ENCODE measurements at regions not wholly inside any gene's neighbourhood (a gene's known extent, or its start where the extent isn't known, plus 50 kb on each side); places are given as distances from the start of the nearest gene placed in this dataset.

- H3K36me3 ChIP-seq (ENCODE audit: control insufficient read depth in 1 of 2, insufficient read depth in 2 of 2, low read depth in 1 of 2, low read length in 2 of 2) = no peaks in the 10 kb centered on the region
- WGBS = 87% methylated on average over 12 of the region's 12 CpGs
- no peak overlapping the region for H4K91ac ChIP-seq (ENCODE audit: low read length)
- H2BK120ac ChIP-seq (ENCODE audit: low read depth, low read length) = no peak overlapping the region
- no peak overlapping the region for H2BK5ac ChIP-seq (ENCODE audit: low read depth, low read length, poor library complexity, severe bottlenecking)
- H3K27ac ChIP-seq (ENCODE audit: low read length, poor library complexity, severe bottlenecking) = no peak overlapping the region
- no peak overlapping the region for H3K14ac ChIP-seq (ENCODE audit: low read length in 2 of 2)
- no peak overlapping the region for H2AK5ac ChIP-seq (ENCODE audit: low read length, severe bottlenecking)
- H3K9ac ChIP-seq (ENCODE audit: low read length) = no peak overlapping the region
- no peaks in the 10 kb centered on the region for H3K27me3 ChIP-seq (ENCODE audit: control insufficient read depth in 1 of 2, insufficient read depth in 1 of 2, low read length in 2 of 2)
- no peaks in the 10 kb centered on the region for H3K79me1 ChIP-seq (replicated peaks; ENCODE audit: low read length, poor library complexity, severe bottlenecking)
- no peak overlapping the region for H3K4ac ChIP-seq (ENCODE audit: low read depth in 1 of 2, low read length in 2 of 2)
- H2BK15ac ChIP-seq (ENCODE audit: low read depth, poor library complexity, severe bottlenecking) = no peak overlapping the region
- no peak for DNase-seq
- no peaks in the 10 kb centered on the region for H3K4me1 ChIP-seq (ENCODE audit: control insufficient read depth, insufficient read depth, low read depth, low read length)
- H3K4me2 ChIP-seq (ENCODE audit: low read length, poor library complexity, severe bottlenecking) = no peak overlapping the region
- H2AFZ ChIP-seq (ENCODE audit: low read depth, low read length) = no peak overlapping the region
- H4K8ac ChIP-seq (ENCODE audit: low read length) = no peak overlapping the region
- no peak overlapping the region for H3K18ac ChIP-seq (ENCODE audit: low read depth in 1 of 2, low read length in 2 of 2)
- H3K23ac ChIP-seq (ENCODE audit: low read length in 2 of 2) = no peak overlapping the region
- H3K9me3 ChIP-seq (ENCODE audit: control insufficient read depth, low read length) = peaks cover 4% of the 10 kb centered on the region
- H2BK12ac ChIP-seq (ENCODE audit: low read length in 2 of 2) = no peak overlapping the region
- no peak overlapping the region for H3K4me3 ChIP-seq (ENCODE audit: insufficient read depth in 1 of 2, low read depth in 1 of 2, low read length in 2 of 2)
These were observed 53.4 kb upstream of the SALL3 start for GRCh38 chr18:78926243-78926615.

- H3K23ac ChIP-seq (ENCODE audit: low read length in 2 of 2) = no peak overlapping the region
- H3K27ac ChIP-seq (ENCODE audit: low read length, poor library complexity, severe bottlenecking) = no peak overlapping the region
- no peak overlapping the region for H3K9ac ChIP-seq (ENCODE audit: low read length)
- H2AK5ac ChIP-seq (ENCODE audit: low read length, severe bottlenecking) = no peak overlapping the region
- H3K27me3 ChIP-seq (ENCODE audit: control insufficient read depth in 1 of 2, insufficient read depth in 1 of 2, low read length in 2 of 2) = no peaks in the 10 kb centered on the region
- H3K9me3 ChIP-seq (ENCODE audit: control insufficient read depth, low read length) = peaks cover 5% of the 10 kb centered on the region
- no peaks in the 10 kb centered on the region for H3K36me3 ChIP-seq (ENCODE audit: control insufficient read depth in 1 of 2, insufficient read depth in 2 of 2, low read depth in 1 of 2, low read length in 2 of 2)
- H3K14ac ChIP-seq (ENCODE audit: low read length in 2 of 2) = no peak overlapping the region
- no peak overlapping the region for H3K18ac ChIP-seq (ENCODE audit: low read depth in 1 of 2, low read length in 2 of 2)
- H2AFZ ChIP-seq (ENCODE audit: low read depth, low read length) = no peak overlapping the region
- no peak overlapping the region for H2BK12ac ChIP-seq (ENCODE audit: low read length in 2 of 2)
- no peak overlapping the region for H3K4me2 ChIP-seq (ENCODE audit: low read length, poor library complexity, severe bottlenecking)
- 70% methylated on average over 10 of the region's 10 CpGs for WGBS
- H2BK15ac ChIP-seq (ENCODE audit: low read depth, poor library complexity, severe bottlenecking) = no peak overlapping the region
- no peaks in the 10 kb centered on the region for H3K4me1 ChIP-seq (ENCODE audit: control insufficient read depth, insufficient read depth, low read depth, low read length)
- H3K4me3 ChIP-seq (ENCODE audit: insufficient read depth in 1 of 2, low read depth in 1 of 2, low read length in 2 of 2) = no peak overlapping the region
- no peak overlapping the region for H4K8ac ChIP-seq (ENCODE audit: low read length)
- no peak overlapping the region for H4K91ac ChIP-seq (ENCODE audit: low read length)
- H2BK120ac ChIP-seq (ENCODE audit: low read depth, low read length) = no peak overlapping the region
- DNase-seq = no peak
- no peak overlapping the region for H2BK5ac ChIP-seq (ENCODE audit: low read depth, low read length, poor library complexity, severe bottlenecking)
- no peak overlapping the region for H3K4ac ChIP-seq (ENCODE audit: low read depth in 1 of 2, low read length in 2 of 2)
- H3K79me1 ChIP-seq (replicated peaks; ENCODE audit: low read length, poor library complexity, severe bottlenecking) = no peaks in the 10 kb centered on the region
These were observed 52.5 kb upstream of the SALL3 start for GRCh38 chr18:78927156-78927555.

GRCh38 chr18:78927616-78928015 lies 52.0 kb upstream of the SALL3 start:
- Histone ChIP-seq H3K9ac (ENCODE audit: low read length) (no peak overlapping the region), H4K91ac (ENCODE audit: low read length) (no peak overlapping the region), H4K8ac (ENCODE audit: low read length) (no peak overlapping the region), H3K14ac (ENCODE audit: low read length in 2 of 2) (no peak overlapping the region), H2AFZ (ENCODE audit: low read depth, low read length) (no peak overlapping the region), H3K18ac (ENCODE audit: low read depth in 1 of 2, low read length in 2 of 2) (no peak overlapping the region), H2AK5ac (ENCODE audit: low read length, severe bottlenecking) (no peak overlapping the region), H2BK5ac (ENCODE audit: low read depth, low read length, poor library complexity, severe bottlenecking) (no peak overlapping the region), H3K4me2 (ENCODE audit: low read length, poor library complexity, severe bottlenecking) (no peak overlapping the region), H3K4me1 (ENCODE audit: control insufficient read depth, insufficient read depth, low read depth, low read length) (no peaks in the 10 kb centered on the region), H3K27ac (ENCODE audit: low read length, poor library complexity, severe bottlenecking) (no peak overlapping the region), H2BK12ac (ENCODE audit: low read length in 2 of 2) (no peak overlapping the region), H3K36me3 (ENCODE audit: control insufficient read depth in 1 of 2, insufficient read depth in 2 of 2, low read depth in 1 of 2, low read length in 2 of 2) (no peaks in the 10 kb centered on the region), H2BK120ac (ENCODE audit: low read depth, low read length) (no peak overlapping the region), H3K4me3 (ENCODE audit: insufficient read depth in 1 of 2, low read depth in 1 of 2, low read length in 2 of 2) (no peak overlapping the region), H3K4ac (ENCODE audit: low read depth in 1 of 2, low read length in 2 of 2) (no peak overlapping the region), H3K79me1 (replicated peaks; ENCODE audit: low read length, poor library complexity, severe bottlenecking) (no peaks in the 10 kb centered on the region), H3K27me3 (ENCODE audit: control insufficient read depth in 1 of 2, insufficient read depth in 1 of 2, low read length in 2 of 2) (no peaks in the 10 kb centered on the region), H2BK15ac (ENCODE audit: low read depth, poor library complexity, severe bottlenecking) (no peak overlapping the region), H3K9me3 (ENCODE audit: control insufficient read depth, low read length) (peaks cover 8% of the 10 kb centered on the region), H3K23ac (ENCODE audit: low read length in 2 of 2) (no peak overlapping the region)
- no peak for DNase-seq
- WGBS = 82% methylated on average over 11 of the region's 11 CpGs

GRCh38 chr18:78928076-78928475 lies 51.5 kb upstream of the SALL3 start:
- no peak overlapping the region for H4K91ac ChIP-seq (ENCODE audit: low read length)
- H2BK5ac ChIP-seq (ENCODE audit: low read depth, low read length, poor library complexity, severe bottlenecking) = no peak overlapping the region
- no peak overlapping the region for H3K4me2 ChIP-seq (ENCODE audit: low read length, poor library complexity, severe bottlenecking)
- no peaks in the 10 kb centered on the region for H3K79me1 ChIP-seq (replicated peaks; ENCODE audit: low read length, poor library complexity, severe bottlenecking)
- no peak overlapping the region for H2BK12ac ChIP-seq (ENCODE audit: low read length in 2 of 2)
- H3K27me3 ChIP-seq (ENCODE audit: control insufficient read depth in 1 of 2, insufficient read depth in 1 of 2, low read length in 2 of 2) = no peaks in the 10 kb centered on the region
- 87% methylated on average over 16 of the region's 16 CpGs for WGBS
- H3K9ac ChIP-seq (ENCODE audit: low read length) = no peak overlapping the region
- no peak overlapping the region for H2BK120ac ChIP-seq (ENCODE audit: low read depth, low read length)
- peaks cover 8% of the 10 kb centered on the region for H3K9me3 ChIP-seq (ENCODE audit: control insufficient read depth, low read length)
- H3K4ac ChIP-seq (ENCODE audit: low read depth in 1 of 2, low read length in 2 of 2) = no peak overlapping the region
- no peaks in the 10 kb centered on the region for H3K36me3 ChIP-seq (ENCODE audit: control insufficient read depth in 1 of 2, insufficient read depth in 2 of 2, low read depth in 1 of 2, low read length in 2 of 2)
- DNase-seq = no peak
- no peak overlapping the region for H2AK5ac ChIP-seq (ENCODE audit: low read length, severe bottlenecking)
- H2AFZ ChIP-seq (ENCODE audit: low read depth, low read length) = no peak overlapping the region
- no peak overlapping the region for H3K23ac ChIP-seq (ENCODE audit: low read length in 2 of 2)
- H4K8ac ChIP-seq (ENCODE audit: low read length) = no peak overlapping the region
- H3K18ac ChIP-seq (ENCODE audit: low read depth in 1 of 2, low read length in 2 of 2) = no peak overlapping the region
- H3K4me3 ChIP-seq (ENCODE audit: insufficient read depth in 1 of 2, low read depth in 1 of 2, low read length in 2 of 2) = no peak overlapping the region
- no peak overlapping the region for H2BK15ac ChIP-seq (ENCODE audit: low read depth, poor library complexity, severe bottlenecking)
- no peak overlapping the region for H3K14ac ChIP-seq (ENCODE audit: low read length in 2 of 2)
- no peaks in the 10 kb centered on the region for H3K4me1 ChIP-seq (ENCODE audit: control insufficient read depth, insufficient read depth, low read depth, low read length)
- no peak overlapping the region for H3K27ac ChIP-seq (ENCODE audit: low read length, poor library complexity, severe bottlenecking)

Data from mesenchymal stem cell (in vitro differentiated cells and primary cell).